ENCODE measurements at regions not wholly inside any gene's neighbourhood (a gene's known extent, or its start where the extent isn't known, plus 50 kb on each side); places are given as distances from the start of the nearest gene placed in this dataset.
"Not testable (repeated sequence)": the region's sequence is repeated elsewhere in the genome, so short reads cannot be mapped to it uniquely, and the experiment has no call there.

DNA sequence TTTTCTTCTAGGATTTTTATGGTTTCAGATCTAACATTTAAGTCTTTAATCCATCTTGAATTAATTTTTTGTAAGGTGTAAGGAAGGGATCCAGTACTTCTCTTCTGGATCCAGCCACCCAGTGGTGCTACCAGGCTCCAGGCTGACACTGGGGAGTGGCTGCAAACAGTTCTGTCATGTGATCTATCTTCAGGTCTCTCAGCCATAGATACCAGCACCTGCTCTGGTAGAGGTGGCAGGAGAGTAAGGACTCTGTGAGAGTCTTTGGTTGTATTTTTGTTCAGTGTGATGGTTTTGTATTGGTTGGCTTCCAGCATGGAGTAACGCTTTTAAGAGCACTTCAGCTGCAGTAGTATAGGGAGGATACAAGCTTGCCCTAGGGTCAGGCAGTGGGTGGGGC, 205.9 kb downstream of the FGF10 start:
- no CpG with 5 or more reads among the region's 1 CpG for WGBS (ENCODE audit: insufficient coverage, insufficient read length)
- Histone ChIP-seq H3K4me3 (ENCODE audit: low read length) (no peak overlapping the region), H3K27me3 (ENCODE audit: control insufficient read depth, insufficient read depth, low read length) (no peaks in the 10 kb centered on the region), H3K27ac (ENCODE audit: low read length) (no peak overlapping the region), H3K36me3 (ENCODE audit: control insufficient read depth, insufficient read depth, low read length) (no peaks in the 10 kb centered on the region), H3K9me3 (ENCODE audit: control insufficient read depth, insufficient read depth, low read length) (no peaks in the 10 kb centered on the region), H3K4me1 (ENCODE audit: control insufficient read depth, insufficient read depth, low read length) (no peaks in the 10 kb centered on the region)
- no peak for DNase-seq (ENCODE audit: low read depth, low spot score)

DNA sequence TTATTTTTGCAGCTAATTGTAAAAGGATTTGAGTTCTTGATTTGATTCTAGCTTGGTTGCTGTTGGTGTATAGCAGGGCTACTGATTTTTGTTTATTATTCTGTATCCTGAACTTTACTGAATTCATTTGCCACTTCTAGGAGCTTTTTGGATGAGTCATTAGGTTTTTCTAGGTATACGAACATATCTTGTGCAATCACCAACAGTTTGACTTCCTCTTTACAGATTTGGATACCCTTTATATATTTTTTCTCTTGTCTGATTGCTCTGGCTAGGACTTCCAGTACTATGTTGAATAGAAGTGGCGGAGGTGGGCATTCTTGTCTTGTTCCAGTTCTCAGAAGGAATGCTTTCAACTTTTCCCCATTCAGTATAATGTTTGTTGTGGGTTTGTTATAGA, 210.8 kb downstream of the FGF10 start:
- Histone ChIP-seq H3K27me3 (ENCODE audit: control insufficient read depth, insufficient read depth, low read length) (no peaks in the 10 kb centered on the region), H3K4me3 (ENCODE audit: low read length) (no peak overlapping the region), H3K27ac (ENCODE audit: low read length) (no peak overlapping the region), H3K9me3 (ENCODE audit: control insufficient read depth, insufficient read depth, low read length) (no peaks in the 10 kb centered on the region), H3K36me3 (ENCODE audit: control insufficient read depth, insufficient read depth, low read length) (no peaks in the 10 kb centered on the region), H3K4me1 (ENCODE audit: control insufficient read depth, insufficient read depth, low read length) (no peaks in the 10 kb centered on the region)
- WGBS (ENCODE audit: insufficient coverage, insufficient read length): no CpG with 5 or more reads among the region's 2 CpGs
- no peak for DNase-seq (ENCODE audit: low read depth, low spot score)

DNA sequence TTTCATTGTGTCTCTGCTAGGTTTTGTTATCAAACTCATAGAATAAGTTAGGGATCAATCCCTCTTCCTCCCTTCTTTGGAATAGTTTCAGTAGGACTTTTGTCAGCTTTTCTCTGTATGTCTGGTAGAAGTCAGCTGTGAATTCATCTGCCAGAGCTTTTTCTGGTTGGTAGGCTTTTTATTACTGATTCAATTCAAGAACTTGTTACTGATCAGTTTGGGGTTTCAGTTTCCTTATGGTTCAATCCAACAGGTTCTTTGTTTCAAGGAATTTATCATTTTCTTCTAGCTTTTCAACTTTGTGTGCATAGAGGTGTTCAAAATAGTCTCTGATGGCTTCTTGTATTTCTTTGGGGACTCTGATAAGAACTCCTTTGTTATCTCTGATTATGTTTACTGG, 221.7 kb downstream of the FGF10 start:
- H3K36me3 ChIP-seq (ENCODE audit: control insufficient read depth, insufficient read depth, low read length): no peaks in the 10 kb centered on the region
- H3K9me3 ChIP-seq (ENCODE audit: control insufficient read depth, insufficient read depth, low read length): no peaks in the 10 kb centered on the region
- no peak overlapping the region for H3K27ac ChIP-seq (ENCODE audit: low read length)
- no peak overlapping the region for H3K4me3 ChIP-seq (ENCODE audit: low read length)
- H3K27me3 ChIP-seq (ENCODE audit: control insufficient read depth, insufficient read depth, low read length): no peaks in the 10 kb centered on the region
- DNase-seq (ENCODE audit: low read depth, low spot score): no peak
- H3K4me1 ChIP-seq (ENCODE audit: control insufficient read depth, insufficient read depth, low read length): no peaks in the 10 kb centered on the region

DNA sequence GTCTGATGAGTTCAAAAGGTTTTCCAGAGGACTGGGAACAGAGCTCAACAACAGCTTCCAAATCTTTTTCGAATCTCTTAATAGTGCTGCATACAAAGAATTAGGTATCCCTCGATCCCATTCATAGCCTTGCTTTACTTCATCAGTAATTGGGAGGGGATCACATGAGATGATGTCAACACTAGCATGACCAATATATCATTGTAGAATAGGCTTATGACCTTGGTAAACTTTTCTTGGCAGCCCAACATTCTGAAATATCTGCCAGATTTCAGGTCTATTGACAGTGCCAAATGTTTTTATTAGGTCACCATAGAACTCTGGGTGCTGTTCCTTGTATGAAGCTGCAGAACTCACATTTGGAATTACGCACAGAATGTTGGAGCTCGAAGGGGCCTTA, 228.9 kb downstream of the FGF10 start:
- Histone ChIP-seq H3K4me1 (ENCODE audit: control insufficient read depth, insufficient read depth, low read length) (no peaks in the 10 kb centered on the region), H3K27ac (ENCODE audit: low read length) (no peak overlapping the region), H3K9me3 (ENCODE audit: control insufficient read depth, insufficient read depth, low read length) (no peaks in the 10 kb centered on the region; the same call in 1 of the 2 replicates), H3K4me3 (ENCODE audit: low read length) (no peak overlapping the region), H3K36me3 (ENCODE audit: control insufficient read depth, insufficient read depth, low read length) (no peaks in the 10 kb centered on the region; the same call in 1 of the 2 replicates), H3K27me3 (ENCODE audit: control insufficient read depth, insufficient read depth, low read length) (no peaks in the 10 kb centered on the region)
- no CpG with 5 or more reads among the region's 4 CpGs for WGBS (ENCODE audit: insufficient coverage, insufficient read length)
- DNase-seq (ENCODE audit: low read depth, low spot score): no peak

DNA sequence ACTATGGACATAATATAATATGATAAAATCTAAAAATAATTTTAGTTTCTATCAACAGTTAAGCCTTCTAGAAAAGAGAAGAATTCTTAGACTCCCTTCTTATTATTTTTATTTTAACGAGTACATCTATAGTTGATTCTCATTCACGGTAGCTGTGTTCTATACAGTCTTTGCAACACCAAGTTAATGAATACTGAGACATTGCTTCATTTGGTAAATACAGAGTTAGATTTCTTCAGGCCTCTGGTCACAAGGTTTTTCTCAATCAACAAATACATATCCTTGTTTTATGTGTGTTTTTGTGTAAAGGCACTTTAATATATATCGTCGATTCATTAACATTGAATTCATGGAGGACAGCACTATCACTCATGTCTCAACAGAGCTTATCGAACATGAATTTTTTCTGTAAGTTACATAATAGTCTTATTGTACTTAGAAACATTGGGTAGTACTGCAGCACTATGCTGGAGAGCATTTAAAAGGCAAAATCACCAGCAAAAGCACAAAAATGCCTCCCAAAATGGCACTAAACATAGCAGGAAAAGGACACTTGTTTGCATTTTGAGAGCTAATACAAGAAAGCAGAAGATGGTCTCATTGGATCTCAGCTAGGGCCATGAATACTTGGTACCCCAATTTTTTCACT, 239.0 kb downstream of the FGF10 start:
- no peak overlapping the region for H3K27ac ChIP-seq (ENCODE audit: low read length)
- no peak for DNase-seq (ENCODE audit: low read depth, low spot score)
- no peaks in the 10 kb centered on the region for H3K9me3 ChIP-seq (ENCODE audit: control insufficient read depth, insufficient read depth, low read length)
- H3K4me3 ChIP-seq (ENCODE audit: low read length): no peak overlapping the region
- H3K4me1 ChIP-seq (ENCODE audit: control insufficient read depth, insufficient read depth, low read length): no peaks in the 10 kb centered on the region
- WGBS (ENCODE audit: insufficient coverage, insufficient read length): no CpG with 5 or more reads among the region's 5 CpGs
- H3K27me3 ChIP-seq (ENCODE audit: control insufficient read depth, insufficient read depth, low read length): no peaks in the 10 kb centered on the region
- H3K36me3 ChIP-seq (ENCODE audit: control insufficient read depth, insufficient read depth, low read length): no peaks in the 10 kb centered on the region

DNA sequence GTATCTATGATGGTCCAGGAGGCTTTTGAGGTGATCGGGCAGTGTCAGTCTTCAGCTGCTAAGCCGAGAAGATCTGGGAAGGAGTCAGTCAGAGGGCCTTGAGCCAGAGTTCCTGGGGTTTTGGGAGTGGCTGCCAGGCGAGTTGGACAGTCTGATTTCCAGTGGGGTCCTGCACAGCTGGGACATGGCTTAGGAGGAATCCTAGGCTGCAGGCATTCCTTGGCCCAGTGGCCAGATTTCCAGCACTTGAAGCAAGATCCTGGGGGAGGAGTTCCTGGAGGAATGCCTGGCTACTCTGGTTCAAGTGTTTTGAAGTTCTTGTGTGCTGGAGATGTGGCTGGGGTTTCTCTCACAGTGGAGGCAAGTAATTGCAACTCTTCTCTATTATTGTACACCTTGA, 271.3 kb downstream of the FGF10 start:
- not testable (repeated sequence) for H3K36me3 ChIP-seq (ENCODE audit: control insufficient read depth, insufficient read depth, low read length); H3K4me1 ChIP-seq (ENCODE audit: control insufficient read depth, insufficient read depth, low read length); H3K4me3 ChIP-seq (ENCODE audit: low read length); H3K27me3 ChIP-seq (ENCODE audit: control insufficient read depth, insufficient read depth, low read length); H3K9me3 ChIP-seq (ENCODE audit: control insufficient read depth, insufficient read depth, low read length); H3K27ac ChIP-seq (ENCODE audit: low read length); DNase-seq (ENCODE audit: low read depth, low spot score)
- no CpG with 5 or more reads among the region's 3 CpGs for WGBS (ENCODE audit: insufficient coverage, insufficient read length)

DNA sequence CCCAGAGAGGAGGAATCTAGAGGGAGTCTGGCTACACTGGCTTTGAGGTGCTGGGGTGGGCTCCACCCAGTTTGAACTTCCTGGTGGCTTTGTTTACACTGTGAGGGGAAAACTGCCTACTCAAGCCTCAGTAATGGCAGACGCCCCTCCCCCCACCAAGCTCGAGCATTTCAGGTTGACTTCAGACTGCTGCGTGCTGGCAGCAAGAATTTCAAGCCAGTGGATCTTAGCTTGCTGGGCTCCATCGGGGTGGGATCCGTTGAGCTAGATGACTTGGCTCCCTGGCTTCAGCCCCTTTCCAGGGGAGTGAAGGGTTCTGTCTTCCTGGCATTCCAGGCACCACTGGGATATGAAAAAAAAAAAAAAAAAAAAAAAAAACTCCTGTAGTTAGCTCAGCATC, 281.0 kb downstream of the FGF10 start:
- H3K27me3 ChIP-seq (ENCODE audit: control insufficient read depth, insufficient read depth, low read length); H3K27ac ChIP-seq (ENCODE audit: low read length); H3K4me3 ChIP-seq (ENCODE audit: low read length); DNase-seq (ENCODE audit: low read depth, low spot score); H3K9me3 ChIP-seq (ENCODE audit: control insufficient read depth, insufficient read depth, low read length); H3K4me1 ChIP-seq (ENCODE audit: control insufficient read depth, insufficient read depth, low read length); H3K36me3 ChIP-seq (ENCODE audit: control insufficient read depth, insufficient read depth, low read length): not testable (repeated sequence)
- no CpG with 5 or more reads among the region's 5 CpGs for WGBS (ENCODE audit: insufficient coverage, insufficient read length)

DNA sequence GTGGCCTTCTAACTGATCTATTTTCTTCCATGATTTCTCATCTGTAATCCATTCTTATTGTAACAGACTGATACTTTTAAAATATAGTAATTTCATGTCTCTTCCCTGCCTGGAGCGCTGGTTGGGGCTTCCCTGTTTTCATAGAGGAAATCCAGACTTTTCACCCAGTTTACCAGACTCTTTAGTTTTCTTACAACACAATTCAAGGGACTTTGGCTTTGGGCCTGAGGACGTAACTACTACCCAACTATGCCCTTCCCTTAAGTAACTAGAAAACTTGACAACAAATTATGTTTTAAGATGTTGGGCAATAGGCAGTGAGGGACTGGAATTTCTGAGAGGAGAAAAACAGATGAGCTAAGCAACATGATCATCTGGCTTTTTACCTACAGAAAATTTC, 289.6 kb downstream of the FGF10 start:
- H3K27me3 ChIP-seq (ENCODE audit: control insufficient read depth, insufficient read depth, low read length): no peaks in the 10 kb centered on the region
- no peak for DNase-seq (ENCODE audit: low read depth, low spot score)
- no peak overlapping the region for H3K27ac ChIP-seq (ENCODE audit: low read length)
- no peak overlapping the region for H3K4me3 ChIP-seq (ENCODE audit: low read length)
- H3K36me3 ChIP-seq (ENCODE audit: control insufficient read depth, insufficient read depth, low read length): no peaks in the 10 kb centered on the region
- H3K4me1 ChIP-seq (ENCODE audit: control insufficient read depth, insufficient read depth, low read length): no peaks in the 10 kb centered on the region
- no peaks in the 10 kb centered on the region for H3K9me3 ChIP-seq (ENCODE audit: control insufficient read depth, insufficient read depth, low read length)
- no CpG with 5 or more reads among the region's 2 CpGs for WGBS (ENCODE audit: insufficient coverage, insufficient read length)

DNA sequence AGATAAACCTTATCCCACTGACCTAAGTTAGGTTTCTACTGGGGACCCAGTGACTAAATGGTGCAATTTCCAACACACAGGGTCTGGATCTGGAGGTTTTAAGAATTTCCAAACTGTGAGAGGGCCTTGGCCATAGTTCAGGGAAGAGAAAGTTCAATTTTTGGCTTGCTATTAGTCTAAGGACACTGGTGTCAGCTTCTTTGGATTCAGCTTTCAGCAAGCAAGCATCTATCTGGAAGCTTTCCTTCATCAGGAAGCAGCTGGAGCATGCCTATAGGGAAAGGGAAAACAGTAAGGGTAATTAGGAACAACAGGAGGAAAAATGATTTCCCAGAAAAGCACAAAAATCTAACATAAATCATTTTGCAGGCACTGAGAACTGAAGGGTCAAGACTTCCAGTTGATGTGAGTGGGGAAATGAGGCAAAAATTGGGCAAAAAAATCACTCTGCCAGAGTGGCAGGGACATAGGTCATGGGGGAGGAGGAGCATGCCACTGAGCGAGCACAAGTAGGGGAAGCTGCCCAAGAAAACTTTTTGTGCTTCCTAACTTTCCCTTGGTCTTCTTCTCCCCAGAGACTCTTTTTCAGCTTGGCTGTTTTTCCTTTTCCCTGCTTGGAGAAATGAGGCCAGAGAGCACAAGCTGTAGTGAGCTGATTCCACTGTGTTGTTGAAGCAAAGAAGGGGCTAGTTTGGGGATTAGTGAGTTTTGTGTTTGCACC, 299.6 kb downstream of the FGF10 start:
- no CpG with 5 or more reads among the region's 1 CpG for WGBS (ENCODE audit: insufficient coverage, insufficient read length)
- Histone ChIP-seq H3K4me1 (ENCODE audit: control insufficient read depth, insufficient read depth, low read length) (no peaks in the 10 kb centered on the region), H3K9me3 (ENCODE audit: control insufficient read depth, insufficient read depth, low read length) (no peaks in the 10 kb centered on the region), H3K27me3 (ENCODE audit: control insufficient read depth, insufficient read depth, low read length) (no peaks in the 10 kb centered on the region), H3K4me3 (ENCODE audit: low read length) (no peak overlapping the region), H3K36me3 (ENCODE audit: control insufficient read depth, insufficient read depth, low read length) (no peaks in the 10 kb centered on the region), H3K27ac (ENCODE audit: low read length) (no peak overlapping the region)
- DNase-seq (ENCODE audit: low read depth, low spot score): no peak

DNA sequence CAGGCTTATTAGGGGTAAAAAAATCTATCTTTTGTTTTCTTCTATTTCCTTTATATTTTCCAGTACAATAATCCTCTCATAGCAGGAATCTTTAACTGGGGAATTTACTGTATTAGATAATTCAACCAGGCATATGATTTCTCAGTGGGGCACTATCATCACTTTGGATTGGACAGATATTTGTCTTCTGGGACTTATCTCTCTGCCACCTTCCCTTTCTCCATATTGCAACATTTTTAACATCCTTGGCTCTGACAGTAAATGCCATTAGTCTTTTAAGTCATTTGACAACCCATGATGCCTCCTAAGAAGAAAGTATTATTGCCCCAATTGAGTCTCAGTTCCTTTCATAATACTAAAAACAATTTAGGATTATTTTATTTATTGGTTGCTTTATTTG, 304.1 kb downstream of the FGF10 start:
- no peaks in the 10 kb centered on the region for H3K4me1 ChIP-seq (ENCODE audit: control insufficient read depth, insufficient read depth, low read length)
- no peaks in the 10 kb centered on the region for H3K36me3 ChIP-seq (ENCODE audit: control insufficient read depth, insufficient read depth, low read length)
- H3K9me3 ChIP-seq (ENCODE audit: control insufficient read depth, insufficient read depth, low read length): no peaks in the 10 kb centered on the region
- no peaks in the 10 kb centered on the region for H3K27me3 ChIP-seq (ENCODE audit: control insufficient read depth, insufficient read depth, low read length)
- H3K27ac ChIP-seq (ENCODE audit: low read length): no peak overlapping the region
- no peak overlapping the region for H3K4me3 ChIP-seq (ENCODE audit: low read length)
- no peak for DNase-seq (ENCODE audit: low read depth, low spot score)

DNA sequence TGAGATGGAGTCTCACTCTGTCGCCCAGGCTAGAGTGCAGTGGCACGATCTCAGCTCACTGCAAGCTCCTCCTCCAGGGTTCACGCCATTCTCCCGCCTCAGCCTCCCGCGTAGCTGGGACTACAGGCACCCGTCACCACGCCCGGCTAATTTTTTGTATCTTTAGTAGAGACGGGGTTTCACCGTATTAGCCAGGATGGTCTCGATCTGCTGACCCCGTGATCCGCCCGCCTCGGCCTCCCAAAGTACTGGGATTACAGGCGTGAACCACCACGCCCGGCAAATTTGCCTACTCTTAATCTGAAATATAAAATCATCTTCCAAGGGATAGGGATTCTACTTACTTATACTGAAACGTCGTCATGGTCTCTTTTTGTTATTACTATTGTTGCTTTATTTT, 314.7 kb downstream of the FGF10 start:
- not testable (repeated sequence) for DNase-seq (ENCODE audit: low read depth, low spot score); H3K27me3 ChIP-seq (ENCODE audit: control insufficient read depth, insufficient read depth, low read length); H3K9me3 ChIP-seq (ENCODE audit: control insufficient read depth, insufficient read depth, low read length); H3K4me1 ChIP-seq (ENCODE audit: control insufficient read depth, insufficient read depth, low read length); H3K4me3 ChIP-seq (ENCODE audit: low read length); H3K36me3 ChIP-seq (ENCODE audit: control insufficient read depth, insufficient read depth, low read length); H3K27ac ChIP-seq (ENCODE audit: low read length)
- no CpG with 5 or more reads among the region's 21 CpGs for WGBS (ENCODE audit: insufficient coverage, insufficient read length)

Measured in iPS DF 6.9 (cell line).